Esophagus (tissue), 2 donors: ENCODE measurements at regions not wholly inside any gene's neighbourhood (a gene's known extent, or its start where the extent isn't known, plus 50 kb on each side); places are given as distances from the start of the nearest gene placed in this dataset.
"Not testable (repeated sequence)": the region's sequence is repeated elsewhere in the genome, so short reads cannot be mapped to it uniquely, and the experiment has no call there.

Experiments used
- H3K27ac ChIP-seq, 2 donors: one replicate each; pipeline ENCODE4 v1.5.1; 2013; ENCODE audit warnings: low read depth in 2 of 2, mild to moderate bottlenecking in 2 of 2, inconsistent platforms in 1 of 2, low read length in 1 of 2, moderate library complexity in 1 of 2
- H3K27me3 ChIP-seq, 2 donors: one replicate each; pipeline ENCODE4 v1.6.1; 2013; ENCODE audit warnings: low read length in 2 of 2, control low read depth in 1 of 2, mild to moderate bottlenecking in 1 of 2; ENCODE audit not compliant: insufficient read depth in 2 of 2, control insufficient read depth in 1 of 2
- H3K36me3 ChIP-seq, 2 donors: one replicate each; pipeline ENCODE4 v1.6.1; 2013; ENCODE audit warnings: low read length in 1 of 2; ENCODE audit not compliant: control insufficient read depth in 2 of 2, insufficient read depth in 2 of 2
- H3K4me1 ChIP-seq, 2 donors: one replicate each; pipeline ENCODE4 v1.6.1; 2013; ENCODE audit warnings: low read length in 1 of 2; ENCODE audit not compliant: control insufficient read depth in 2 of 2, insufficient read depth in 2 of 2
- H3K4me3 ChIP-seq, 2 donors: one replicate each; pipeline ENCODE4 v1.5.1; 2013; ENCODE audit warnings: low read length in 2 of 2, mild to moderate bottlenecking in 2 of 2, low read depth in 1 of 2, moderate library complexity in 1 of 2
- H3K9me3 ChIP-seq, 2 donors: one replicate each; pipeline ENCODE4 v1.6.1; 2013; ENCODE audit warnings: mild to moderate bottlenecking in 2 of 2, low read depth in 1 of 2, low read length in 1 of 2, moderate library complexity in 1 of 2; ENCODE audit not compliant: control insufficient read depth in 2 of 2, insufficient read depth in 1 of 2
- WGBS, 2 donors: extraction: QIAGEN DNeasy Blood & Tissue Kit; methylation state at CpG; one replicate each; pipeline ENCODE4 v1.1.7; 2013; 5-methylcytosine and 5-hydroxymethylcytosine counted together
- donor health status: healthy with polysubstance abuse.
- donor health status: Bipolar disorder and iron deficiency.

- Histone ChIP-seq H3K9me3 (peaks cover 2% of the 10 kb centered on the region in 2 donors), H3K27ac (no peak overlapping the region), H3K27me3 (no peaks in the 10 kb centered on the region), H3K36me3 (no peaks in the 10 kb centered on the region), H3K4me3 (no peak overlapping the region), H3K4me1 (no peaks in the 10 kb centered on the region)
- 91 to 96% methylated on average over 1 of the region's 1 CpG for WGBS, 2 donors
Observed at GRCh38 chr2:175815537-175815936, 186.5 kb downstream of the LNPK start.

GRCh38 chr2:175811971-175812370 lies 190.1 kb downstream of the LNPK start:
- peaks cover 2% of the 10 kb centered on the region in 2 donors for H3K9me3 ChIP-seq
- H3K27ac ChIP-seq: no peak overlapping the region
- H3K36me3 ChIP-seq: no peaks in the 10 kb centered on the region
- no peaks in the 10 kb centered on the region for H3K4me1 ChIP-seq
- no peak overlapping the region for H3K4me3 ChIP-seq
- WGBS, 2 donors: 45 to 56% methylated on average over 2 of the region's 2 CpGs
- no peaks in the 10 kb centered on the region for H3K27me3 ChIP-seq

- WGBS, 2 donors: 95 to 98% methylated on average over 1 of the region's 1 CpG
- no peak overlapping the region for H3K27ac ChIP-seq
Observed at GRCh38 chr2:175808858-175809257, 193.2 kb downstream of the LNPK start.

GRCh38 chr2:175808078-175808477 lies 194.0 kb downstream of the LNPK start:
- Histone ChIP-seq H3K27ac (no peak overlapping the region), H3K4me3 (no peak overlapping the region), H3K4me1 (no peaks in the 10 kb centered on the region), H3K36me3 (no peaks in the 10 kb centered on the region), H3K9me3 (no peaks in the 10 kb centered on the region), H3K27me3 (no peaks in the 10 kb centered on the region)
- 43 to 70% methylated on average over 1 of the region's 1 CpG for WGBS, 2 donors

More at GRCh38 chr2:175808858-175809257, 193.2 kb downstream of the LNPK start:
- Histone ChIP-seq H3K4me3 (no peak overlapping the region), H3K9me3 (no peaks in the 10 kb centered on the region), H3K27me3 (no peaks in the 10 kb centered on the region), H3K36me3 (no peaks in the 10 kb centered on the region), H3K4me1 (no peaks in the 10 kb centered on the region)

- Histone ChIP-seq H3K4me3 (no peak overlapping the region), H3K27ac (no peak overlapping the region), H3K4me1 (no peaks in the 10 kb centered on the region), H3K9me3 (no peaks in the 10 kb centered on the region), H3K36me3 (no peaks in the 10 kb centered on the region), H3K27me3 (no peaks in the 10 kb centered on the region)
- 64 to 69% methylated on average over 5 of the region's 5 CpGs for WGBS, 2 donors
Observed at GRCh38 chr2:175807031-175807873, 194.8 kb downstream of the LNPK start.

GRCh38 chr2:175806570-175806969 lies 195.5 kb downstream of the LNPK start:
- H3K27me3 ChIP-seq: no peaks in the 10 kb centered on the region
- no peaks in the 10 kb centered on the region for H3K36me3 ChIP-seq
- no peaks in the 10 kb centered on the region for H3K4me1 ChIP-seq
- no peak overlapping the region for H3K4me3 ChIP-seq
- no peaks in the 10 kb centered on the region for H3K9me3 ChIP-seq
- WGBS, 2 donors: 69 to 77% methylated on average over 3 of the region's 3 CpGs
- no peak overlapping the region for H3K27ac ChIP-seq

- Histone ChIP-seq H3K27ac (no peak overlapping the region), H3K4me1 (no peaks in the 10 kb centered on the region), H3K4me3 (no peak overlapping the region), H3K36me3 (no peaks in the 10 kb centered on the region), H3K9me3 (no peaks in the 10 kb centered on the region), H3K27me3 (no peaks in the 10 kb centered on the region)
- 56 to 64% methylated on average over 5 of the region's 5 CpGs for WGBS, 2 donors
Observed at GRCh38 chr2:175806125-175806490, 196.0 kb downstream of the LNPK start.

- no peak overlapping the region for H3K4me3 ChIP-seq
- 63 to 70% methylated on average over 5 of the region's 5 CpGs for WGBS, 2 donors
- H3K9me3 ChIP-seq: no peaks in the 10 kb centered on the region
- H3K36me3 ChIP-seq: no peaks in the 10 kb centered on the region
- H3K27me3 ChIP-seq: no peaks in the 10 kb centered on the region
- no peak overlapping the region for H3K27ac ChIP-seq
- H3K4me1 ChIP-seq: no peaks in the 10 kb centered on the region
Observed at GRCh38 chr2:175805442-175806124, 196.5 kb downstream of the LNPK start.

- Histone ChIP-seq H3K9me3 (no peaks in the 10 kb centered on the region), H3K27ac (no peak overlapping the region), H3K27me3 (no peaks in the 10 kb centered on the region), H3K4me1 (no peaks in the 10 kb centered on the region), H3K4me3 (no peak overlapping the region), H3K36me3 (no peaks in the 10 kb centered on the region)
- 84 to 87% methylated on average over 5 of the region's 5 CpGs for WGBS, 2 donors
Observed at GRCh38 chr2:175804122-175804521, 197.9 kb downstream of the LNPK start.

- H3K27me3 ChIP-seq, H3K36me3 ChIP-seq, H3K4me1 ChIP-seq, H3K4me3 ChIP-seq, H3K9me3 ChIP-seq, H3K27ac ChIP-seq: not testable (repeated sequence)
- WGBS, 2 donors: 83 to 91% methylated on average over 2 of the region's 2 CpGs
Observed at GRCh38 chr2:175796422-175796821, 205.6 kb downstream of the LNPK start.
